ENCODE measurements at regions not wholly inside any gene's neighbourhood (a gene's known extent, or its start where the extent isn't known, plus 50 kb on each side); places are given as distances from the start of the nearest gene placed in this dataset.

- H3K27me3 ChIP-seq (replicated peaks in 1 of 4; ENCODE audit: control extremely low read depth in 1 of 4, control insufficient read depth in 3 of 4, insufficient read depth in 4 of 4, low read length in 3 of 4), result no peaks in the 10 kb centered on the region
- no peaks in the 10 kb centered on the region for H3K79me2 ChIP-seq (ENCODE audit: control insufficient read depth, insufficient read depth, low read length)
- no peaks in the 10 kb centered on the region for H3K36me3 ChIP-seq (replicated peaks in 1 of 2; ENCODE audit: control extremely low read depth in 1 of 2, control insufficient read depth in 1 of 2, extremely low read depth in 1 of 2, insufficient read depth in 2 of 2, low read length in 1 of 2)
- H3K27ac ChIP-seq (ENCODE audit: low read length in 2 of 2), result no peak overlapping the region
- no peak overlapping the region for H3K4me2 ChIP-seq (replicated peaks; ENCODE audit: low read depth, low read length, poor library complexity, severe bottlenecking)
- ChIA-PET POLR2A (no interaction called here), CTCF (no interaction called here)
- DNase-seq, result no peak
- no peak overlapping the region for H2AFZ ChIP-seq (ENCODE audit: insufficient read depth, low read depth, low read length, poor library complexity, severe bottlenecking)
- Mint-ChIP-seq H3K4me3 (no peak overlapping the region), H3K4me1 (no peaks in the 10 kb centered on the region), H3K27ac (no peak overlapping the region), H3K9me3 (ENCODE audit: insufficient read depth) (peaks cover 2% of the 10 kb centered on the region), H3K27me3 (no peaks in the 10 kb centered on the region)
- TF ChIP-seq EZH2 (IDR thresholded peaks at IDR 0.05; ENCODE audit: borderline replicate concordance, insufficient read depth, low read depth, low read length, poor library complexity, severe bottlenecking) (no peak), CTCF (IDR thresholded peaks at IDR 0.05) (no peak)
- peaks cover 0 to 5% (median 1%) of the 10 kb centered on the region in 3 donors for H3K9me3 ChIP-seq (ENCODE audit: control extremely low read depth in 1 of 3, control insufficient read depth in 2 of 3, insufficient read depth in 1 of 3, low read length in 2 of 3)
- intact Hi-C loops (cut with micrococcal nuclease), result no loop called here
- 75% methylated on average over 2 of the region's 7 CpGs for WGBS (ENCODE audit: insufficient coverage)
- no peak overlapping the region for H3K9ac ChIP-seq (ENCODE audit: low read length)
- no peaks in the 10 kb centered on the region for H4K20me1 ChIP-seq (ENCODE audit: control insufficient read depth, insufficient read depth, low read length, poor library complexity, severe bottlenecking)
- no peak overlapping the region for H3K4me3 ChIP-seq (ENCODE audit: control extremely low read depth in 1 of 5, extremely low read depth in 1 of 5, insufficient read depth in 1 of 5, low read depth in 2 of 5, low read length in 4 of 5)
- ATAC-seq (ENCODE audit: low read depth), result no peak
- H3K4me1 ChIP-seq (ENCODE audit: control insufficient read depth in 2 of 2, insufficient read depth in 2 of 2, low read length in 2 of 2), result no peaks in the 10 kb centered on the region
These were observed 386.0 kb upstream of the FAT1 start for GRCh38 chr4:187109636-187110035.

- POLR2A ChIA-PET, result no interaction called here
- DNase-seq, result no peak
- peaks cover 0 to 8% (median 0%) of the 10 kb centered on the region in 3 donors for H3K9me3 ChIP-seq (ENCODE audit: control extremely low read depth in 1 of 3, control insufficient read depth in 2 of 3, insufficient read depth in 1 of 3, low read length in 2 of 3)
- H3K79me2 ChIP-seq (ENCODE audit: control insufficient read depth, insufficient read depth, low read length), result no peaks in the 10 kb centered on the region
- CTCF ChIA-PET, result no interaction called here
- 100% methylated on average over 3 of the region's 4 CpGs for WGBS (ENCODE audit: insufficient coverage)
- Mint-ChIP-seq H3K27me3 (no peaks in the 10 kb centered on the region), H3K4me1 (no peaks in the 10 kb centered on the region), H3K9me3 (ENCODE audit: insufficient read depth) (no peaks in the 10 kb centered on the region), H3K4me3 (no peak overlapping the region), H3K27ac (no peak overlapping the region)
- H3K36me3 ChIP-seq (replicated peaks in 1 of 2; ENCODE audit: control extremely low read depth in 1 of 2, control insufficient read depth in 1 of 2, extremely low read depth in 1 of 2, insufficient read depth in 2 of 2, low read length in 1 of 2), result no peaks in the 10 kb centered on the region
- H3K27me3 ChIP-seq (replicated peaks in 1 of 4; ENCODE audit: control extremely low read depth in 1 of 4, control insufficient read depth in 3 of 4, insufficient read depth in 4 of 4, low read length in 3 of 4), result no peaks in the 10 kb centered on the region
- H3K9ac ChIP-seq (ENCODE audit: low read length), result no peak overlapping the region
- intact Hi-C loops (cut with micrococcal nuclease), result no loop called here
- ATAC-seq (ENCODE audit: low read depth), result no peak
- no peak overlapping the region for H3K27ac ChIP-seq (ENCODE audit: low read length in 2 of 2)
- no peak overlapping the region for H3K4me2 ChIP-seq (replicated peaks; ENCODE audit: low read depth, low read length, poor library complexity, severe bottlenecking)
- H3K4me1 ChIP-seq (ENCODE audit: control insufficient read depth in 2 of 2, insufficient read depth in 2 of 2, low read length in 2 of 2), result no peaks in the 10 kb centered on the region
- no peak overlapping the region for H2AFZ ChIP-seq (ENCODE audit: insufficient read depth, low read depth, low read length, poor library complexity, severe bottlenecking)
- no peak for TF ChIP-seq EZH2 (IDR thresholded peaks at IDR 0.05; ENCODE audit: borderline replicate concordance, insufficient read depth, low read depth, low read length, poor library complexity, severe bottlenecking)
- no peak for TF ChIP-seq CTCF (IDR thresholded peaks at IDR 0.05)
- no peaks in the 10 kb centered on the region for H4K20me1 ChIP-seq (ENCODE audit: control insufficient read depth, insufficient read depth, low read length, poor library complexity, severe bottlenecking)
- H3K4me3 ChIP-seq (ENCODE audit: control extremely low read depth in 1 of 5, extremely low read depth in 1 of 5, insufficient read depth in 1 of 5, low read depth in 2 of 5, low read length in 4 of 5), result no peak overlapping the region
These were observed 394.5 kb upstream of the FAT1 start for GRCh38 chr4:187118166-187118565.

Data from B cell (primary cell).